ENCODE measurements at regions not wholly inside any gene's neighbourhood (a gene's known extent, or its start where the extent isn't known, plus 50 kb on each side); places are given as distances from the start of the nearest gene placed in this dataset.

- no peak for TF ChIP-seq POLR2A (IDR thresholded peaks at IDR 0.05; ENCODE audit: low read length)
- no peak for TF ChIP-seq GATA1 (IDR thresholded peaks at IDR 0.05; ENCODE audit: low read depth, low read length)
Measured at GRCh38 chr22:22836635-22837034, 51.0 kb upstream of the IGLL5 start.
